H1 (cell line): ENCODE measurements at regions not wholly inside any gene's neighbourhood (a gene's known extent, or its start where the extent isn't known, plus 50 kb on each side); places are given as distances from the start of the nearest gene placed in this dataset.

ENCODE experiments used
- CTCF ChIA-PET: fragments of 300-600 bp; sonication (Branson Sonifier 250); formaldehyde crosslinking; loops from one replicate; lab custom pipeline; 2021; ENCODE audit not compliant: partially characterized antibody; lab: Charles Lee
- POLR2A ChIA-PET: fragments of 300-600 bp; sonication (Branson Sonifier 250); formaldehyde crosslinking; loops from one replicate; lab custom pipeline; 2021; ENCODE audit warnings: inconsistent platforms; ENCODE audit not compliant: partially characterized antibody; lab: Charles Lee
- DNase-seq, 2 experiments: peaks; one replicate each; pipeline versions ENCODE4 v3.0.0 to v3.0.0-alpha.2; 2010 to 2022; ENCODE audit warnings: low spot score in 2 of 2, low read depth in 1 of 2, mixed read lengths in 1 of 2
- FAIRE-seq: peaks from 2 replicates; lab custom pipeline; 2011; peaks lifted over from hg19 to GRCh38; lab: Jason Lieb, UNC
- H2AFZ ChIP-seq: 2 replicates; pipeline ENCODE4 v1.8.1; 2012; ENCODE audit warnings: low read length, inconsistent platforms
- H2AK5ac ChIP-seq: 2 replicates; pipeline ENCODE4 v1.6.1; 2013; ENCODE audit warnings: low read depth, low read length
- H2BK120ac ChIP-seq: replicated peaks from 2 replicates; pipeline ENCODE3; 2013; ENCODE audit warnings: low read depth, low read length, inconsistent platforms
- H2BK12ac ChIP-seq: 2 replicates; pipeline ENCODE4 v1.6.1; 2013; ENCODE audit warnings: low read depth, low read length
- H2BK15ac ChIP-seq: 2 replicates; pipeline ENCODE4 v1.6.1; 2013; ENCODE audit warnings: low read length
- H2BK20ac ChIP-seq: 2 replicates; pipeline ENCODE4 v1.6.1; 2013; ENCODE audit warnings: low read length
- H2BK5ac ChIP-seq: 2 replicates; pipeline ENCODE4 v1.6.1; 2013; ENCODE audit warnings: low read depth, low read length
- H3K14ac ChIP-seq: 2 replicates; pipeline ENCODE4 v1.6.1; 2013; ENCODE audit warnings: inconsistent platforms; ENCODE audit not compliant: insufficient read length
- H3K18ac ChIP-seq: 2 replicates; pipeline ENCODE4 v1.6.1; 2013; ENCODE audit warnings: low read length; ENCODE audit errors: extremely low read depth
- H3K23ac ChIP-seq: 2 replicates; pipeline ENCODE4 v1.6.1; 2013; ENCODE audit warnings: inconsistent platforms; ENCODE audit not compliant: insufficient read length
- H3K23me2 ChIP-seq: 2 replicates; pipeline ENCODE4 v1.6.1; 2013; ENCODE audit warnings: low read depth, low read length
- H3K27ac ChIP-seq: 2 replicates; pipeline ENCODE4 v1.6.1; 2011; ENCODE audit warnings: low read depth, low read length, inconsistent platforms
- H3K27me3 ChIP-seq, 4 experiments: replicated peaks in 1 of 4; 1 replicate in 1 of 4; 2 replicates in 3 of 4; pipeline versions ENCODE4 v1.6.1 to v1.8.1; 2011 to 2013; ENCODE audit warnings: low read length in 3 of 4, mild to moderate bottlenecking in 3 of 4, inconsistent platforms in 2 of 4, mixed read lengths in 2 of 4, moderate library complexity in 1 of 4; ENCODE audit not compliant: control insufficient read depth in 3 of 4, insufficient read depth in 3 of 4; ENCODE audit errors: extremely low read depth in 1 of 4
- H3K36me3 ChIP-seq, 4 experiments: 2 replicates each; pipeline versions ENCODE4 v1.6.1 to v1.8.1; 2011 to 2013; ENCODE audit warnings: mild to moderate bottlenecking in 4 of 4, low read length in 3 of 4, moderate library complexity in 2 of 4, control low read depth in 1 of 4, inconsistent platforms in 1 of 4; ENCODE audit not compliant: insufficient read depth in 4 of 4, control insufficient read depth in 2 of 4
- H3K4ac ChIP-seq: replicated peaks from 2 replicates; pipeline ENCODE3; 2013; ENCODE audit warnings: low read length, low read depth, mixed read lengths, inconsistent platforms; ENCODE audit not compliant: insufficient read length
- H3K4me1 ChIP-seq, 4 experiments: replicated peaks in 1 of 4; 1 replicate in 1 of 4; 2 replicates in 3 of 4; pipeline versions ENCODE4 v1.6.1 to v1.8.1; 2011 to 2013; ENCODE audit warnings: low read length in 3 of 4, inconsistent platforms in 2 of 4, mixed read lengths in 1 of 4; ENCODE audit not compliant: insufficient read depth in 4 of 4, control insufficient read depth in 3 of 4
- H3K4me2 ChIP-seq, 2 experiments: 2 replicates each; pipeline versions ENCODE4 v1.6.1 to v1.8.1; 2011 to 2013; ENCODE audit warnings: low read depth in 2 of 2, low read length in 2 of 2, control low read depth in 1 of 2, inconsistent platforms in 1 of 2, mild to moderate bottlenecking in 1 of 2; ENCODE audit not compliant: insufficient read depth in 1 of 2
- H3K4me3 ChIP-seq, 4 experiments: fragments of 200-600, 300-600 bp in 1 of 4; sonication (generic), shearing (Covaris generic), sonication (Bioruptor Twin) in 1 of 4; 2 replicates each; pipeline versions ENCODE4 v1.5.1 to v1.8.1; 2011 to 2016; ENCODE audit warnings: low read length in 4 of 4, low read depth in 3 of 4, control low read depth in 2 of 4, inconsistent platforms in 2 of 4, mild to moderate bottlenecking in 2 of 4, mixed read lengths in 1 of 4, moderate library complexity in 1 of 4; ENCODE audit not compliant: insufficient read depth in 2 of 4; ENCODE audit errors: extremely low read depth in 1 of 4
- H3K56ac ChIP-seq: replicated peaks from 2 replicates; pipeline ENCODE3; 2013; ENCODE audit warnings: low read depth, mild to moderate bottlenecking, mixed read lengths, low read length, inconsistent platforms; ENCODE audit not compliant: insufficient read length
- H3K79me1 ChIP-seq: 2 replicates; pipeline ENCODE4 v1.6.1; 2013; ENCODE audit warnings: low read depth, low read length, control low read depth
- H3K79me2 ChIP-seq, 2 experiments: 2 replicates each; pipeline versions ENCODE4 v1.6.1 to v1.8.1; 2012 to 2013; ENCODE audit warnings: low read length in 2 of 2, mild to moderate bottlenecking in 2 of 2, inconsistent platforms in 1 of 2; ENCODE audit not compliant: insufficient read depth in 2 of 2, control insufficient read depth in 1 of 2
- H3K9ac ChIP-seq, 4 experiments: replicated peaks in 1 of 4; 1 replicate in 1 of 4; 2 replicates in 3 of 4; pipeline versions ENCODE4 v1.6.1 to v1.8.1; 2011 to 2013; ENCODE audit warnings: low read depth in 3 of 4, low read length in 3 of 4, control low read depth in 2 of 4, mild to moderate bottlenecking in 2 of 4, moderate library complexity in 2 of 4, inconsistent platforms in 1 of 4; ENCODE audit errors: extremely low read depth in 1 of 4
- H3K9me3 ChIP-seq, 2 experiments: 2 replicates each; pipeline versions ENCODE4 v1.6.1 to v1.8.1; 2012 to 2013; ENCODE audit warnings: mild to moderate bottlenecking in 2 of 2, moderate library complexity in 2 of 2, control low read depth in 1 of 2, inconsistent platforms in 1 of 2, low read depth in 1 of 2, low read length in 1 of 2, mixed read lengths in 1 of 2; ENCODE audit not compliant: insufficient read depth in 2 of 2
- H4K20me1 ChIP-seq, 2 experiments: replicated peaks in 1 of 2; 2 replicates each; pipeline versions ENCODE3 to v1.8.1; 2011 to 2013; ENCODE audit warnings: inconsistent platforms in 2 of 2, low read length in 2 of 2, mild to moderate bottlenecking in 1 of 2; ENCODE audit not compliant: insufficient read depth in 2 of 2, control insufficient read depth in 1 of 2
- H4K5ac ChIP-seq: 2 replicates; pipeline ENCODE4 v1.6.1; 2013; ENCODE audit warnings: low read length, low read depth, mixed read lengths, inconsistent platforms; ENCODE audit not compliant: insufficient read length
- H4K8ac ChIP-seq: 2 replicates; pipeline ENCODE4 v1.8.0; 2013; ENCODE audit warnings: mild to moderate bottlenecking, moderate library complexity, low read length, inconsistent platforms; ENCODE audit not compliant: insufficient read depth; ENCODE audit errors: extremely low read depth
- H4K91ac ChIP-seq: replicated peaks from 2 replicates; pipeline ENCODE3; 2013; ENCODE audit warnings: low read length, mixed read lengths, inconsistent platforms; ENCODE audit not compliant: insufficient read length
- CHD1 ChIP-seq: IDR thresholded peaks from 2 replicates; pipeline ENCODE4 v1.6.1; 2012; ENCODE audit warnings: low read depth, low read length, improper control_type of control experiment
- CHD2 ChIP-seq: IDR thresholded peaks from 2 replicates; pipeline ENCODE4 v1.6.1; 2012; ENCODE audit warnings: low read length, improper control_type of control experiment
- EZH2 ChIP-seq: fragments of 200-600 bp; sonication (generic); IDR thresholded peaks from 2 replicates; pipeline ENCODE4 v1.7.1; 2012; ENCODE audit warnings: low read depth, mild to moderate bottlenecking, moderate library complexity, low read length, inconsistent platforms; ENCODE audit not compliant: severe bottlenecking
- JUND ChIP-seq: IDR thresholded peaks from 2 replicates; pipeline ENCODE4 v1.6.1; 2011; ENCODE audit warnings: mild to moderate bottlenecking, improper control_type of control experiment, low read length
- POLR2AphosphoS5 ChIP-seq: IDR thresholded peaks from 2 replicates; pipeline ENCODE4 v1.6.1; 2011; ENCODE audit warnings: low read depth, low read length
- POU5F1 ChIP-seq: IDR thresholded peaks from 2 replicates; pipeline ENCODE4 v1.6.1; 2011; ENCODE audit warnings: low read depth, mild to moderate bottlenecking, low read length, moderate library complexity
- RAD21 ChIP-seq, 2 experiments: IDR thresholded peaks in 1 of 2; conservative IDR thresholded peaks in 1 of 2; 2 replicates each; pipeline ENCODE4 v1.6.1; 2011; ENCODE audit warnings: low read depth in 2 of 2, low read length in 2 of 2, improper control_type of control experiment in 1 of 2, inconsistent platforms in 1 of 2, mild to moderate bottlenecking in 1 of 2, moderate library complexity in 1 of 2
- RBBP5 ChIP-seq: IDR thresholded peaks from 2 replicates; pipeline ENCODE4 v1.7.1; 2012; ENCODE audit warnings: low read depth, mild to moderate bottlenecking, inconsistent platforms, low read length, moderate library complexity, borderline replicate concordance
- SP2 ChIP-seq: IDR thresholded peaks from 2 replicates; pipeline ENCODE4 v1.6.1; 2012; ENCODE audit warnings: mild to moderate bottlenecking, low read length, inconsistent platforms
- SP4 ChIP-seq: IDR thresholded peaks from 2 replicates; pipeline ENCODE4 v1.6.1; 2012; ENCODE audit warnings: low read length, inconsistent platforms
- WGBS, 2 experiments: shearing (Covaris generic) in 1 of 2; methylation state at CpG; one replicate each; pipeline versions ENCODE4 v1.1.6 to v1.1.7; 2013 to 2015; ENCODE audit warnings: low lambda C conversion rate in 2 of 2, mixed read lengths in 2 of 2, inconsistent platforms in 1 of 2, low coverage in 1 of 2, missing lambda C conversion rate in 1 of 2; ENCODE audit not compliant: insufficient replicate concordance in 2 of 2, insufficient coverage in 1 of 2, insufficient read length in 1 of 2; ENCODE audit errors: extremely low coverage in 1 of 2, missing lambda C conversion rate in 1 of 2; 5-methylcytosine and 5-hydroxymethylcytosine counted together

DNA sequence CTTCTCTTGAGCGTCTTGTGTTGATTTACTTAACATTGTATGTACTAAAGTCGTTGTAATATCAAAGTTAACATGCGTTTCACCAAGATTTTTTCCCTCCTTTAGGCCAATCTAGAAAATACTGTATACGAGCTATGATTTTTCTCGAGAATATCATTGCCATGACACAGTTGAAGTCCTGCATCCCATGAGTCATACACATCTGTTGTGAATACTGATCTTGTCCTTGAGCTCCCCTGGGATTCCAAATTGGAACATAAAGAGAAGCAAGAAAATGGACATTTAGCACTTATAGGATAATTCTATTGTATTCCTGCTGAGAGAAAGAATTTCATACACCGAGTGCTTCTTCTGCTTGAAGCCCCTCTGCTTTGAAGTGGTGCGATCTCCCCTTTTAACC lies 109.6 kb downstream of the SLC35B3 start:
- H2BK20ac ChIP-seq: no peak overlapping the region
- FAIRE-seq: no peak
- no peak overlapping the region for H3K27ac ChIP-seq
- H3K23ac ChIP-seq: no peak overlapping the region
- no peaks in the 10 kb centered on the region for H3K79me1 ChIP-seq
- H4K5ac ChIP-seq: no peak overlapping the region
- no peaks in the 10 kb centered on the region for H3K4me1 ChIP-seq
- H3K4me2 ChIP-seq: no peak overlapping the region
- no peak overlapping the region for H2BK12ac ChIP-seq
- H3K79me2 ChIP-seq: no peaks in the 10 kb centered on the region
- no peak overlapping the region for H2AFZ ChIP-seq
- no peak overlapping the region for H4K91ac ChIP-seq
- H3K9me3 ChIP-seq: no peaks in the 10 kb centered on the region
- POLR2A ChIA-PET: no interaction called here
- no peak overlapping the region for H3K14ac ChIP-seq
- no peak for DNase-seq
- H4K20me1 ChIP-seq: no peaks in the 10 kb centered on the region
- H3K36me3 ChIP-seq: no peaks in the 10 kb centered on the region
- H3K4ac ChIP-seq: no peak overlapping the region
- TF ChIP-seq CHD2 (no peak), CHD1 (no peak), POU5F1 (no peak), EZH2 (no peak), POLR2AphosphoS5 (no peak), JUND (no peak), RAD21 (IDR thresholded peaks at IDR 0.05 in 1 of 2, conservative IDR thresholded peaks at IDR 0.05 in 1 of 2; ENCODE audit: low read depth in 2 of 2, low read length in 2 of 2) (no peak), RBBP5 (no peak), SP4 (no peak), SP2 (no peak)
- TF ChIP-seq, all 59 proteins: peak for 0
- 78% methylated on average over 7 of the region's 7 CpGs; no CpG with 5 or more reads in 1 of the 2 experiments for WGBS, 2 experiments
- H2AK5ac ChIP-seq: no peak overlapping the region
- no peak overlapping the region for H2BK120ac ChIP-seq
- no peak overlapping the region for H2BK5ac ChIP-seq
- no peak overlapping the region for H3K56ac ChIP-seq
- CTCF ChIA-PET: no interaction called here
- H3K4me3 ChIP-seq: no peak overlapping the region
- no peak overlapping the region for H3K9ac ChIP-seq
- H3K27me3 ChIP-seq: no peaks in the 10 kb centered on the region
- no peak overlapping the region for H2BK15ac ChIP-seq
- no peak overlapping the region for H3K18ac ChIP-seq
- no peaks in the 10 kb centered on the region for H3K23me2 ChIP-seq
- no peak overlapping the region for H4K8ac ChIP-seq
